GM19328 (cell line): ENCODE measurements at regions not wholly inside any gene's neighbourhood (a gene's known extent, or its start where the extent isn't known, plus 50 kb on each side); places are given as distances from the start of the nearest gene placed in this dataset.

Experiments used
- ATAC-seq: cut with Tn5 transposase; IDR thresholded peaks from one replicate; pipeline ENCODE4 v1.9.1; 2021; ENCODE audit warnings: mild to moderate bottlenecking, moderate library complexity; ENCODE audit not compliant: unreplicated experiment

- ATAC-seq: no peak
Measured at GRCh38 chr1:50358962-50359361, 64.3 kb downstream of the DMRTA2 start.

- no peak for ATAC-seq
Measured at GRCh38 chr1:50357186-50357585, 66.1 kb downstream of the DMRTA2 start.

- ATAC-seq: no peak
Measured at GRCh38 chr1:50354813-50355212, 68.4 kb downstream of the DMRTA2 start.

GRCh38 chr1:50352428-50352827 is 70.8 kb downstream of the DMRTA2 start:
- no peak for ATAC-seq

GRCh38 chr1:50350868-50351267 is 72.4 kb downstream of the DMRTA2 start:
- ATAC-seq: no peak

GRCh38 chr1:50350421-50350820 is 72.8 kb downstream of the DMRTA2 start:
- ATAC-seq: no peak

GRCh38 chr1:50349242-50349565 is 74.0 kb downstream of the DMRTA2 start:
- no peak for ATAC-seq

GRCh38 chr1:50348449-50349241 is 74.6 kb downstream of the DMRTA2 start:
- ATAC-seq: no peak

- ATAC-seq: no peak
Measured at GRCh38 chr1:50347933-50348332, 75.3 kb downstream of the DMRTA2 start.

GRCh38 chr1:50346621-50347020 is 76.6 kb downstream of the DMRTA2 start:
- no peak for ATAC-seq

GRCh38 chr1:50343323-50343722 is 79.9 kb downstream of the DMRTA2 start:
- no peak for ATAC-seq

GRCh38 chr1:50342525-50342924 is 80.7 kb downstream of the DMRTA2 start:
- no peak for ATAC-seq

GRCh38 chr1:50335036-50335435 is 88.2 kb downstream of the DMRTA2 start:
- ATAC-seq: no peak

- peak; percentile 81 for ATAC-seq
Measured at GRCh38 chr1:50333595-50333974, 89.7 kb downstream of the DMRTA2 start.

GRCh38 chr1:50332941-50333594 is 90.2 kb downstream of the DMRTA2 start:
- ATAC-seq: peak; percentile 57

- ATAC-seq: no peak
Measured at GRCh38 chr1:50329332-50329932, 93.8 kb downstream of the DMRTA2 start.

- no peak for ATAC-seq
Measured at GRCh38 chr1:50328552-50328951, 94.7 kb downstream of the DMRTA2 start.

- no peak for ATAC-seq
Measured at GRCh38 chr1:50326026-50326425, 97.2 kb downstream of the DMRTA2 start.

- no peak for ATAC-seq
Measured at GRCh38 chr1:50322579-50322978, 100.7 kb downstream of the DMRTA2 start.

- ATAC-seq: no peak
Measured at GRCh38 chr1:50318428-50318827, 104.8 kb downstream of the DMRTA2 start.

- no peak for ATAC-seq
Measured at GRCh38 chr1:50308878-50309277, 114.4 kb downstream of the DMRTA2 start.

- no peak for ATAC-seq
Measured at GRCh38 chr1:50305808-50306207, 117.4 kb downstream of the DMRTA2 start.
